Islet precursor cell (in vitro differentiated cells): ENCODE measurements at regions not wholly inside any gene's neighbourhood (a gene's known extent, or its start where the extent isn't known, plus 50 kb on each side); places are given as distances from the start of the nearest gene placed in this dataset.
"Not testable (repeated sequence)": the region's sequence is repeated elsewhere in the genome, so short reads cannot be mapped to it uniquely, and the experiment has no call there.

ENCODE experiments used
- DNase-seq: peaks from one replicate; pipeline ENCODE4 v3.0.0-alpha.2; 2018

DNA sequence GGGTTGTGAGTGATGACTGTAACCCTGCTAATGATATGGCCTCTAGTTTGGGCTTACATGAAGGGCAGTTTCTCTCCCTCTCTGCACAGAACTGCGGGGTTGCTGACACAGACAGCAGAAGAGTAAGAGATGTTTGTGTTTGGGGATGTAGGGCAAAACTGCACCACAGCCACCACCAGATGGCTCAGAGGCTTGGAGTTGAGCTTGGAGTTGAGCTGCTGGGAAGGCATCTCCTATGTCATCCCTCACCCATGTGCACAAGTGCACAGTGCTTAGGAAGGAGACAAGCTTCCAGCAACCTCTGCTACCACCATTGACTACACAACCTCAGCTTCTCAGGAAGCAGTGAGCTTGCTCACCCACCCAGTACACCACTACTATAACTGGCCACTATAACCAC is 303.9 kb upstream of the DEFB112 start:
- peak; percentile 62 for DNase-seq

DNA sequence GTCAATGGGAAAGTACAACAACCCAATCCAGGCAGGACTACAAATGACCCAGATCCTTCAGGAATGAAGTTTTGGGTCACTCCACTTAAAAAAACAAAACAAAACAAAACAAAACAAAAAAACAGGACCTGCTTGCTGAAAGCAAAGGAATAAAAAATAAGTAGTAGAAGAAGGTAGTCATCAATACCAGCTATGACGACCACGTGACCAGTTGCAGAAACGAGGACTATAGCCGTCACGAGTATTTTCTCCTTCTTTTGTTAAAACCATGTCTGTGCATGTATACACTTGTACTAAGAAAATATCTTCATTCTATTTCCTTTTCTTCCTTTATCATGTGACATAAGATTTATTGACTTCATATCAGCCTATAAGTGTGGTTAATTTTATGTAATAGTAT is 308.4 kb upstream of the DEFB112 start:
- no peak for DNase-seq

DNA sequence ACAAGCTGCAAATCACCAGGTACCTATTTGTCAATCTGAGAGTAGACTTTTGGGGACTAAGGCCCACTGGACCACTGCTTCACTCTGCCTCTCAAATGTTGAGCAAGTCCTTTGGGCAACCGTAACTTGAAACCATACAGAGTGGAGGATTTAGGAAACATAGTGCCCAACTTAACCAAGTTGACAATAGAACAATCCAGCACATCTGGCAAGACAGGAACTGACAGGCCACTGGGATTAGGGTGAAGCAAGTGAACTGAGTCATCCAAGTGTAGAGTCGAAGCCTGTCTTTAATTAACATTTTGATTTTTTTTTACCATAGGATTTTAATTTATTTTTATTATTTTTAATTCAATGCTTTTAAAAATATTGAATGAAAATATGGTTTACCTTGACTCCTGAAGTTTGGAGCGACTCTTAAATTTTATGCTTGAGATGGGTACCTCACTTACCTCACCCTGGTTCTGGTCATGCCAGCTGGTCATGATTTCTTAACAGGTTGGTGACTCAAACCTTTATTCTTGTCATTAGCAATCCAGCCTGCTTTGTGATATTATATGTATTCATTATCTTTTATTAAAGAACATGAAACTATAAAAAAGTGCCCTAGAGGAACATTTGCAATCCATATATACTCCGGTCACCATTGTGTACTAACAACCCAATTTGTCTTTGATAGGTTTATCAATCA is 312.1 kb upstream of the DEFB112 start:
- no peak for DNase-seq

DNA sequence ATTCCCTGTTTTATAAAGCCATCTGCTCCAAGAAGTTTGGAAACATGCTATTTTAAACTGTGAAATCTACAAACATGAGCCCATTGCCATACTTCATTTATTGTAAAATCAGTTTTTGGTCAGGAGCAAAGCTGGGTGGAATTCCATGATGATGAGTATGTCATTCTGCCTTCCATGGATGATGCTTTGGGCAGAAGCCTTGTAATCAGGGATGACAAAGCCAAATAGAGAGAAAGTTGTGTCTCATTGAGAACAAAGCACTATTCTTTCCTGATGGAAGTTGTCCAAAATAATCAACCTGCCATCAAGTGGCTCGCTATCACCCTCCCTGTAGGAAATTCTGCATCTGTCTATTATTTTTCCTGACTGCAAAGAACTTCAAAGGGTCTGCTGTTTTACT is 313.0 kb upstream of the DEFB112 start:
- DNase-seq: no peak

DNA sequence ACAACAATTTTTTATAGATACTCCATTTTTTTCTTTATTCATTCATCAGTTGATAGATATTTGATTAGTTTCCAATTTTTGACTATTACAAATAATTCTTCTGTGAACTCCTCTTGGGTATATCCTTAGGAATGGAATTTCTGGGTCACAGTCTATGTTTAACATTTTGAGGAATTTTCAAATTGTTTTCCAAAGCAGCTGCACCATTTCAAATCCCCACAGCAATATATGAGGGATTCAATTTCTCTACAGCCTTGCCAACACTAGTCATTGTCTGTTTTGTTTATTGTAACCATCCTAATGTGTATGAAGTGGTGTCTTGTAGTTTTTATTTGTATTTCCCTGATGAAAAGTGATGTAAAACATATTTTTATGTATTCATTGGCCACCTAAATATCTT is 320.3 kb upstream of the DEFB112 start:
- no peak for DNase-seq

DNA sequence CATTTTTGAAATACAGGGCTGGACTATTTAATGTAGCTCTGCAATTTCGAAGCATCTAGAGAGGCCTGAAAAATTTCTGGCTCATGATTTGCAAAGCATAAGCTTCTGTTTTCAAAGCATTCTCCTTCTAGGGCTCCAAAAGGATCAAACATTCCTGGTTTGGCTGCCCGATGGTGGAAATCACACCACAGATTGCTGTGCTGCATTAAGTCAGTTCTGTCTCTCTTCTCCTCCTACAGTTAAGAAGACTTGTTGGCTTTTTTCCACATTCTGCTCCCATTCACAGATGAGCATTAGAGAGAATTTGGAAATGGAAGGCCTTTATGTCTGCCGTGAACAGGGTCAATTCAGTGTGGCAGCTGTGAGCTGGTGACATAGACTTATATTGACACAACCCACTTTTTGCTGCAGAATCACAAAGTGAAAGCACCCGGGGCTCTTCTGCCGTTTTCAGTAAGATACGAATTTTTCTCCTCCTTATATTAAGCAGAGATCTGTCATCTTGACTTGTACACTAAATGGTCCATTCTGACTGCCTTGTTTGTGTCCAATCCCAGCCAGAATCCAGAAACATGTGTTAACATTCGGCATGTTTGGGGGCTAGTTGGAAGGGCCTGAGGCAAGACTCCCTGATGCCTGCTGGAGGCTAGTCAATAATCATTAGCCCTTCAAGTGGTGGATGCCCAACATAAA is 330.8 kb upstream of the DEFB112 start:
- DNase-seq: no peak

DNA sequence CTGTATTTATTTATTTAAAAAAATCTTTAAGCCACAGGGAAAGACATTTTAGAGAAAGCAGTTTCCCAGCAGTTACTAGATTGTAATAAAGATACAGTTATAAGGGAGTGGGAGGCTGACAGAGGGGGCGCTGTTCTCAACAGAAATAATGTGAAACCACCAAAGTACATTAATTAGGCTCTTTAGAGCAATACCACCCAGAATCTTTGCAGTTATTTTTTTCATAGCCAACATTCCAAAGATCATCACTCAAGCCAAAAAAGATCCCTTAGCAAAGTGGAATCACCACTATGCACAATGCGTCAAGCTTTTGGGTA is 331.3 kb upstream of the DEFB112 start:
- DNase-seq: no peak

DNA sequence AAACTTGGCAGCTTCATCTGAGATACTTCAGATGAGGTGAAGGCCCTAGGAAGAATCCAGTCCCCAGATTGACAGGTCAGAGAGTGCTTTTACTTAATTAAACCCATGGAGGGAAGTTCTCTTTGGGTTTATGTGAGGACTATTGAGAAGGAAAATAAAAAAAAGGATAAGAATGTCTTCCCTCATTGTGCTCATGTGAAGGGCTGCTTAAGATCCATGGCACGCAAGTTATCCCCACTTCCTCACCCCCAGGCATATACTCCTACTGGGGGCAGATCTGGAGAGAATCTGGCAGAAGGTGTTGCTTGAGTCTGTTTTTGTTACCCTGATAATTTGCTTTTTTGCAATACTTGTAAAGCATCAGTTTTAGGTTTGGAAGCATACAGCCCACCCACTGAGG is 322.9 kb upstream of the TFAP2D start:
- DNase-seq: no peak

DNA sequence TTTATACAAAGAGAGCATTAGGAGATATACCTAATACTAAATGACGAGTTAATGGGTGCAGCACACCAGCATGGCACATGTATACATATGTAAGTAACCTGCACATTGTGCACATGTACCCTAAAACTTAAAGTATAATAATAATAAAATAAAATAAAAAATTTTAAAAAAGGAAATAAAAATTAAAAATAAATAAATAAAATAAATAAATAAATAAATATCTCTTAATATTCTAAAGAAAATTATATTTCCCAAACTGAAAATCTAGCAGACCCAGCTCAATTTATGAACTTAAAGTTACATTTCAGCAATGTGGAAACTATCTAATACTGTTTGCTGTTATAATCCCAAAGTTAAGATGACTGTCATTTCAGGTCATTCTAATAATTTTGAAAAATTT is 319.2 kb upstream of the TFAP2D start:
- DNase-seq: not testable (repeated sequence)

DNA sequence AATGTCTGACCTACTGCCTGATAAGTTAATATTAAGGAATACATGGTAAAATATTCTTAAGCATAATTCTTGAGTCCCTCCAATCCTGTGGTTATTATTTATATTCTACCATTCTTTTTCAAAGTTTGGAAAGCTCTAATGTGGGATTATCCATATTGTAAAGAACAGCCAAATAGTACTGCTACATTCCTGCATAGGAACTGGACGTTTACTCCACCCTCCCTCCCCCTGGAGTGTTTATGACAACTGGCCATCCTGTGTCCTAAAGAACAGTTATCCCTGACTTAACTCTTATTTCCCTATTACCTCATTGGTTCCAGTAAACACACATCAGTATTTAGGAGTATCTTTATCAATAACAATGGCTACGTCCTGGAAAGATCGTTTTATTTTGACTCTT is 308.7 kb upstream of the TFAP2D start:
- no peak for DNase-seq

DNA sequence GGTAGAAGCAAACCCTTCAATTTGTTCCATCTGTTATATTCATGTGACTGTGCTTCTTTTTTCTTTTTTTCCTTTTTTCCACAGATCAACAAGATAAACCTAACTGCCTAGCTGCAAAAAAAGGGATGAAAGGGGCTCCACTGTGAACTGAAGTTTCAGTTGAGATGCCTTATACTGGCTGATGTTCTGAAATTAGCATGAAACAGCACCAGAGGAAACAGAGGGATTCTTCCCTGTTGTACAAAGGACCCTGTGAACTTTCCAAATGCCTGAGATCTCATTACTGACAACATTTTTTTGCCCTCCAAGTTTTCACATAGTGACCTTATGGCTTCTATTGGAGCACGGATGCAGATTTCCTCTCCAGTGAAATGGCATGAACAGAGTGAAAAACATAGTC is 302.7 kb upstream of the TFAP2D start:
- DNase-seq: no peak

DNA sequence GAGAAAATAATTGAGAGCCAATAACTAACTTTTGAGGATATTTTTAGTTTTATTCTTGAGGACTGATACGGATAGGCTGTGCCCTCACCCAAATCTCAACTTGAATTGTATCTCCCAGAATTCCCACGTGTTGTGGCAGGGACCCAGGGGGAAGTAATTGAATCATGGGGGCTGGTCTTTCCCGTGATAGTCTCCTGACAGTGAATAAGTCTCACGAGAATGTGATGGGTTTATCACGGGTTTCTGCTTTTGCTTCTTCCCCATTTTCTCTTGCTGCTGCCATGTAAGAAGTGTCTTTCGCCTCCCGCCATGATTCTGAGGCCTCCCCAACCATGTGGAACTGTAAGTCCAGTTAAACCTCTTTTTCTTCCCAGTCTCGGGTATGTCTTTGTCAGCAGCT is 292.3 kb upstream of the TFAP2D start:
- DNase-seq: not testable (repeated sequence)

DNA sequence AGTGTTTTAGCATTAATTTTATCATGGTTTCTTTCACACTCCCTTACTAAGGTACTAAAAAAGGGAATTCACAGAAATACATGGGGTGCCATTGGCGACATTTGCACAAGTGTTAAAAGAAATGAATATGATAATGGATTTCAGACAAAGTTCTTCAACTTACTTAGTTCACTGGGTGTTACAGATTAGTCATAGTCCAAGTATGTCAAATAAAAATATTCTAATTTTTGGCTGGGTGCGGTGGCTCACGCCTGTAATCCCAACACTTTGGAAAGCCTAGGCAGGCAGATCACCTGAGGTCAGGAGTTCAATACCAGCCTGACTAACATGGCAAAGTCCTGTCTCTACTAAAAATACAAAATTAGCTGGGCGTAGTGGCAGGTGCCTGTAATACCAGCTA is 286.1 kb upstream of the TFAP2D start:
- no peak for DNase-seq

DNA sequence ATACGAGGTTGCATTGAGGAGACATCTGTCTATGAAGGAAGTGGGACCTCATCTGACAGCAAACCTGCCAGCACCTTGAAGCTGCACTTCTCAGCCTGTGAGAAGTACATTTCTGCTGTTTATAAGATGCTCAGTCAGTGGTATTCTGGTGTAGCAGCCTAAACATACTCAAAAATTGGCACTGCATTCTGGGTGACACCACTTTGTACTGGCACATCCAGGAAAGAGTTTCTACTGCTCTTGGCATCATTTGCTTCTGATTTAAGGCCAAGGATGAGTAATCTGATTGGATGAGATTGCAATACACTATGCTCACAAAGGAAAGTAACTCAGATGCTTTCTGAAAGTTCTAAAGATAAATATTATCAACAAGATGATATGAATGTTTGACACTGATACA is 275.4 kb upstream of the TFAP2D start:
- DNase-seq: no peak

DNA sequence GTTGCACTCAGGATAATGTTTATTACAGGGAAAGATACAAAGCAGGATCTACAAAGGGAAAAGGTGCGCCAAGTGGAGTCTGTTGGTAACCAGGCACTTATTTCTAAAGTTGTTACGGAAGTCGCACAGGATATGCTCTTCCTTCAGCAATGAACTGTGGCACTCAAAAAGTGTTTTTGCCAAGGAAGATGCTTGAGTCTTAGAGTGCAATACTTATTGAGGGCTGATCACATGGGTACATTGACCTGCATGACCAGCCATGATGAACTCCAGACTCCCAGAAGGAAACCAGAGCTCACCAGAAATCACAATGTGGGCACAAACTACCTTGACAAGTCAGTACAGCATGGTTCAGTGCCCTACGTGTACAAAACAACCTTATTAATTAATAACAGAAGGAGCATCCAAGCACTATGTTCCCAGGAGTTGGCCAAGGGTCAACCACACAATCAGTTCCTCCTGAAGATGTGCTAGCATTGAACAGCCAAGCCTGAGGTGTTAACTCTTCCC is 270.7 kb upstream of the TFAP2D start:
- DNase-seq: no peak

DNA sequence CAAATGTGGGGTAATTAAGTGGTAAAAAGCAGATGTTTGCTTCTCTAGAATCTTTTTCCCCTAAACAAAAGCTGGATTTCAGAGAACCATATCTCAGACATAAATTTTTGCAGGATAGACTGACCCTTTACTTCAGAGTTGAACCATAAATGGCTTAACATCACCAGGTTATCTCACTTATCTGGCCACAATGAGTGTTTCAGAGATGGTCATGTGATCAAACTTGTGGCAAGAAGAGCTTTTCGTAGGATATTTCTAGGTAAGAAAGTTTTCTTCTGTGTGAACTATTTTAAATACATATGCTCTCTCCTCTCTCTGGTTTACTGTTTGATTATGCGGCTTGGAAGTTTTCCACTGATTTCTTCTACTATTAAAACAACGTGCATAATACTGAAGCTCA is 270.2 kb upstream of the TFAP2D start:
- no peak for DNase-seq

DNA sequence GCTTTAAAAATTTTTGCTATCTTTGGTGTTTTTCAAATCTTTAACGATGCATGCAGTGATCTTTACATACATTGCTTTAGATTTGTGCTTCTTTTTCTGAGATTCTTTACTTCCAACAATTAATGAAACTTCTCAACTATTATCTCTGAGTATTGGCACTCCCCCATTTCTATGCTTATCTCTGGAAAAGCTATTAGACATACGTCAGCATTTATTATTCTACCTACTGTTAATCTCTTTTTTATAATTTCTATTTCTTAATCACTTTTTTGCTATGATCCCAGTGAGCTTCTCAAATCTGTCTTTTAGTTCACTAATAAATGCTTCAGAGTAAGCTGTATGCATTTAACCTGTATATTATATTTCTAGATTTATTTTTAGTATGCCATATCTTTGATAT is 264.2 kb upstream of the TFAP2D start:
- DNase-seq: no peak

DNA sequence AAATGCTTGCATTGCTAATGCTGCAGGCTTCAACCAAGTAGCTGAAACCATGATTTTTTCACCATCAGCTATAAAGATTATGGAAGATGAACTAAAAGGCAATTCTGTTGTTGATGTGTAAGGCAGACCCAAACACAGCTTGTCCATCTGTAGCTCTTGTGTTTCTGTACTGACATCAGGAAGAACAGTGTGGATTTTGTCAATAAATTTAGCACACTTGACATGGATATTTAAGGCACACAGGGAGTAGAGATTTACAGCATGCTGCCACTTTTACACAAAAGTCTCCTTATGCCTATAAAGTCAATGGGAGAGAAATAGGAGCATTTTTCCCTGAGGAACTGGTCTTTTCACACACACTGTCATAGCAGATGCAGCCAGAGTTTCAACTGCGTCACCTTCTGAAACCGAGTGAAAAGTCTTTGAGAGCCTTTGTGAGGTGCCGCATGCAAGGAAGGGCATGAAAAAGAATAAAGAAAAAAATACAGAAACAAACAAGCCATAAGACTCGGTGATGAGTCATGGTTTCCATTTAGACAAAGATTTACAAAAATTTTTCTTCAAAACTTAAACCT is 261.4 kb upstream of the TFAP2D start:
- DNase-seq: no peak

DNA sequence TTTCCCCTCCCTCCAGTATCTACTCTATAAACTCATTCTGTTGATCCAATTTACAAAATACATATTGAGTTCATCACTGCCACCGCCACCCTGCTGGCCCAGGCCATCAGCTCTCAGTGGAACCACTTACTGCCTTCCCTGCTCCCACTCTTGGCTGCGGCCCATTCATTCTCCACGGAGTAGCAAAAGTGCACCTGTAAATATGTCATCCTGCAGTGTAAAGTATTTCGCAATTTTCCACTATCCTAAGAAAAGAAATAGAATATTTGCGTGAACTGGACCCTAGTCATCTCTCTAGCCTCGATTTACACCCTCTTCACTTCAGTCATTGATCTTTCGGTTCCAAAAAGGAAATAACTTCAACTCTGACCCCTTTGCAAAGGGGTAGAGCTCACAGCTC is 258.3 kb upstream of the TFAP2D start:
- DNase-seq: no peak

DNA sequence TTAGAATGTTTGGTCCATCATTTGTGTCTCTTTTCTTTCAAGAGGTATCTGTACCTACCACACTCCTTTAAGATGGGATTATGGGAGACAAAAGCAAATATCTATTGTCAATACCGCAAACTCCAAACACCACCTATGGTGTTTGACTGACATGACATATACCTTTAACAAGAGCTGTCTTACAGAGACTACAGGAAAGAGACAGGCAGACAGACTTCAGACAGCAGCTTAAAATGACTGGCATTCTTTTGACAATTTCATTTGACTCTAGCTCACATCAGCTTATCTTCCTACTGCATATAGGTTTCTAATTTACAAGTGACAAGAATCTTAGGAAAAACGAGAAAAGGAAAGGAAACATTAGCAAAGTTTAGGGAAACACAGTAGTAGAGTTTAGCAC is 256.0 kb upstream of the TFAP2D start:
- no peak for DNase-seq

DNA sequence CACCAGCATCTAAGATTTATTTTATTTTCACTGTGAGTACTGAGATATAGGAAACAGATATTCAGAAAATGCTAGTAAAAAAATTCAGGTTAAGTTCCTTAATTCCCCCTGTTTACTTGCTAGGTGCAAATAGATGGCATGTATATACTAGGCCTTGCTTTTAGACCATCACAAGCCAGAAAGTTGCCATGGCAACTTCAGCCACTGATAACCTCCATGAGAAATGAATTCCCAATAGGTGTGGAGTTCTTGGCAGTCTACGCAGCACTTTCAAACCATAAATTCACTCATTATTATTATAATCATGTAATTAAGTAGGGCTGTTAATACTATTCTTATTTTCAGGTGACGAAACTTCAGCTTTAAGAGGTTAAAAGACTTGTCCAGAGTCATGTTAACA is 251.6 kb upstream of the TFAP2D start:
- DNase-seq: no peak

DNA sequence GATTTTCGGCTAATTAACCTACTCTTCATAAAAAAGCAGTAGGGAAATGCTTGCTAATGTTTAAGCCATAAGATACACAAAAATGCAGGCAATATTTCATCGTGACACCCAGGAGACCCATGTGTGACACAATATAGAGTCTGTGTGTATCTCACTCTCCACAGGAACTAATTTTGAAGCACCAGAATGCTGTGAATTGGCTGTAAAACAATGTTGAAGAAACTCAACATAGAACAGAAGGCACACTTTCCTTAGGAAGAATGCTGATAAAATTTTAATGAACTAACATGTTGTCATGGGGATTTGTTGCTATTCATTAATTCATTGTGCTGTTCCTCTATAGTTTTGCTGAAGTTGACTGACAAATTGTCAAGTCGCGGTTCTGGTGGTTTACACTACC is 249.4 kb upstream of the TFAP2D start:
- DNase-seq: no peak

DNA sequence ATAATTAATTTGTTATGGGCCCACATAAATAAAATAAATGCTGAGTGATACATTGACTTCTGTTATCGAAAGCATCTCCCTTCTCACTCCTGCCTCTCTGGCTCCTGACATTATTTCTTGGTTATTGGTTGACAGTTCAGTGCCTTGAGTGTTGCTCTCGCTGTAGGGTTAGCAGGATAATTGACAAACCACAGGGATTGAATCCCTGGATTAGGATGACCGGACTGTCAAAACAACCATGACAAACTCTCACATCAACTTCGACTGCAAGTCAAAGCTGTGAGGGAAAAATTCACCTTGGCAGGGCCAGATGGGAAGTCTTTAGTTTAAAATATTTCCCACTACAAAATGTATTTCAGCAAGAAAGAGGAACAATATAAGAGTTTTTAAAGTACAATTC is 245.4 kb upstream of the TFAP2D start:
- no peak for DNase-seq

DNA sequence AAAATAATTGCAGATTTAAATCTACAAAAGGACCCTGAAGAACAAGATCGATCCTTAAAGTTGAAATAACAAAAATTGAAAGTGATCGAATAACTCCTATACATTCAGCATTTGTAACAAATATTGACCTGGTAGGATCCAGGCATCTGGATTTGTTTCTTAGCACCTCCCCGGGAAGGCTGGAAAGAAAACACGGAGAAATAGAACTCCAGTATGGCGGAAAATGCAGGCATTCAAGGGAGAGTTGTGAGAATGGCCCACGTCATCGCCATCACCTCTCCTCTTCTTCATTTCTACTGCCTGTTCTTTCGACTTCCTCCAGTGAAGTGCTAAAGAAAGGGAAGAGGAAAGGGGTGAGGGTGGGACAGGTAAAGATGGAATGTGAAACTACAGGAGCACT is 242.3 kb upstream of the TFAP2D start:
- no peak for DNase-seq

DNA sequence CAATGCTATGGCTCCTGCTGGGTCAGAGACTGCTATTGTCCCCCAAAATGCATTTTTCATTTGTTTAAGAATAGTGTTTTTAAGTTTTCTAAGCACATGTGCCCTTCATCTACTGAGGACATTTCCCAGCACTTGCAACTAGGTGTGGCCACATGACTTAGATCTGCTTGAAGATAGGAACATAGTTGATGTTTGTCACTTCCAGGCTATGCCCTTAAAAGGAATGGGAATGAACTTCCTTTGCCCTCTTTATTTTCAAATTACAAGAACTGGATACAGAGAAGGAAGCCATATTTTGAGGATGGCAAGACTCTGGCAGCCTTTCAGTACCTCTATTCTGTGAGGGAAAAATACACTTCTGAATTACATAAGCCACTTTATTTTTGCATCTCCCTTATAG is 203.0 kb upstream of the TFAP2D start:
- DNase-seq: no peak
